Muscle of arm (tissue), 1 donor: ENCODE measurements at regions not wholly inside any gene's neighbourhood (a gene's known extent, or its start where the extent isn't known, plus 50 kb on each side); places are given as distances from the start of the nearest gene placed in this dataset.

Experiments used
- DNase-seq: peaks from one replicate; pipeline ENCODE4 v3.0.0-alpha.2; 2013

- no peak for DNase-seq
Observed at GRCh38 chr2:145845207-145845894, 1325.4 kb upstream of the ZEB2 start.

DNA sequence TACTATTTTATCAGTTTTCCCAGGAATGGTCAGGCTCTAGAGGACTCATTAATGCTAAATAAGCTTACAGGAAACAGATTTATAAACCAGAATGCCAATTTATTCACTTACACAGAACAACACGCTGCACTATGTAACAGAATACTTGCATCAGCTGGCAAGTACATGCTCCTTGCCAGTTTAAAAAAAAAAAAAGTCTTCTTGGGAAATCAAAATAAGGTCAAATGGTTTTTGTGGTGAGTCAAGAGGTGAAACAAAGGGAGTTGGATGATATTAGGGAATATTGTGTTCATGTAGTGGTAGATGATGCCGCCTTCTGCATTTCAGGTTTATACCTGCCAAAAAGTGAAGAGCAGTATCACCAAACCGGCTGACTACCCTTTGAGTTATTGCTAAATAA is 1322.1 kb upstream of the ZEB2 start:
- no peak for DNase-seq

GRCh38 chr2:145836986-145837385 is 1317.1 kb upstream of the ZEB2 start:
- DNase-seq = no peak

GRCh38 chr2:145835665-145836064 is 1315.7 kb upstream of the ZEB2 start:
- no peak for DNase-seq

DNA sequence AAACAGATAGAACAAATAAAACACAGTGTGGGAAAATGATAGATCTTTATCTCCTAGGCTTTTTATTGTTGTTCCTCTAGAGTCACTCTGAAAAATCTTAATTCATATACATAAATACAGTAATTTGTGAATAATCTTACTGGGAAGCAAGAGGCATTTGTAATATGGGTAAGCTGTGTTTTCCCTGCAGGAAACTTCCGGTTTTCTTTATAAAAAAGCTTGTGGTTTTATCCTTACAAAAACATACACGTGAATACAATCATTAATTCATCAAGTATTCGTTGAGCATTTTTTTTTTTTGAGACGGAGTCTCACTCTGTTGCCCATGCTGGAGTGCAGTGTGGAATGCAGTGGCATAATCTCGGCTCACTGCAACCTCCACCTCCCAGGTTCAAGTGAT is 1312.8 kb upstream of the ZEB2 start:
- no peak for DNase-seq

DNA sequence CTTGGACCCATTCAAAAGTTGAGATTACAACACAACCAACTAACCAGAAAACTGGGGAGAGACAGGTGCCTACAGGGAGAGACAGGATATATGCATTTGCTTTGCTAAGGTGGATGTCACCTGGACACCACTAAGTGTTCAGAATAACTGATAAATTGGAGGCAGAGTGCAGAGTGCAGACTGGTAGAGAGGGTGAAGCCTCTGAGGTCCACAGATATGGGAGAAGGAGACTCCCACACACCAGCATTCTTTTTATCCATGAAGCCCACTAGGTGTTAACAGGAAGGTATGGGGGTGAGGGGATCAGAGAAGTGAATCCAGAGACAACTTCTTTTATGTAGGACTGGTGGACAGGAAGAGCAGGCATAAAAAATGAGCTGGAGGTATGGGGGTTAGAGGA is 1310.0 kb upstream of the ZEB2 start:
- DNase-seq = no peak

- no peak for DNase-seq
Observed at GRCh38 chr2:145827235-145827634, 1307.3 kb upstream of the ZEB2 start.

DNA sequence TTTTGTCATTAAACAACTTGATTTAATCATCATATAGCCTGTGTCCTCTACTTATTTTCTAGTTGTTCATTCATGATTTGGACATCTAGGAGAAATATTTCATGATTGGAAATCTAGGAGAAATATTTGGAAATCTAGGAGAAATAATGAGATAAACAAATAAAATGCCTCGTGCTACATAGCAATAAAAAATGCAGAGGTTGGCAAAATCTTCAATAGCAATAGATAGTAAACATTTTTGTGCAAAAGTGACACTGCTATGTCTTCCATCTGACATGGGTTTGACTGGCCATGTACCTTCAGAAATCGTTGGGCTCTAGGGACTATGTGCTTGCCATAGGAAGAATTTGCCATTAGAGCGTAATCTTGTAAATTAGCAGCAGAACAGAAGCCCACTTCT is 1304.5 kb upstream of the ZEB2 start:
- no peak for DNase-seq

DNA sequence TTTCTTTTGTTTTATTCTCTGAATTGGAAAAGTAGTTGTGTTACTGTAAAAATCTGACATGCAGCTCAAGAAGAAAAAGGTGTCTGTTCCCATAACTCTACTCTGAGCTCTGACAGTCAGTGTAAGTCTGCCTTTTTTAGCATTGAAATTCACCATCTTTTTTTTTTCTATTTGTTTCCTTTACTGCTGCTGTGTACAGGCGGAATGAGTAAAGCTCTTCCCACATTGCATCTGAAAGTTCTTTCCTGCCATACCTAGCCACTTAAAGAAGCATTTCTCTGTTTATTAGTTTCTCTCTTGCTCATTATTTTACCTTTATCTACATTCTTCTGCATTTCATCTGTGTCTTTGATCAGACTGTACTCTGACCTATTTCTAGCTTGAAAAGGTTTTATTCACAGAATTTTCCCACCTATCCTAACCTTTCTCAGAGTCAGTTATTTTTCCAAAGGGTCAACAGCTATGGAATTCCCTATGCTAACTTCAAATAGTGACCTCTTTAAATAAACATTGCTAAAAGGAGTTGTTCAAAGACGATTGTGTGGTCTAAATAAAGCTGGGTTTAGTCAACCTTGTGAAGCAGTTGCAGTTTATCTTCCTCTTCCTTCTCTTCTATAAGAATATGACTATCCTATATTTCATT is 1303.1 kb upstream of the ZEB2 start:
- DNase-seq = no peak

GRCh38 chr2:145820651-145821050 is 1300.7 kb upstream of the ZEB2 start:
- no peak for DNase-seq

DNA sequence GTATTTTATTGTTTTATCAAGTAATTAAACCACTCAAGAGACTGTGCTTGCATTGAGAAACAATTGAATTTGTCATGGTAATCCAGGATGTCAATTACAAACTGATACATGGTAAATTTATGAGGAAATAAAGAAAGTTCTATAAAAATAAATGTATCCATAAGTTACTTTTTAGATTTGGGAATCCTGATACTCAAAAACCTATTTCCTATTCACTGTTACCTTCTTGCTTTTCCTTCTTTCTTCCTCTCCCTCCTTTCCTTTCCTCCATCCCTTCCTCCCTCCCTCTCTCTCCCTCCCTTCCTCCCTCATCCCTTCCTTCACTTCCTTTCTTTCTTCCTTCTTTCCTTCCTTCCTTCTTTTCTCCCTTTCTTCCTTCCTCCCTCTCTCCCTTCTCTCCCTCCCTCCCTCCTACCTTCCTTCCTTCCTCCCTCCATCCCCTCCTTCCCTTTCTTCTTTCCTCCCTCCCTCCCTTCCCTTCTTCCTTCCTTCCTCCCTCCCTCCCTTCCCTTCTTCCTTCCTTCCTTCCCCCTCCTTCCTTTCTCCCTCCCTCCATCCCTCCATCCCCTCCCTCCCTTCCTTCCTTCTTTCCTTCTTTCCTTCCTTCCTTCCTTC is 1299.1 kb upstream of the ZEB2 start:
- no peak for DNase-seq

- DNase-seq = no peak
Observed at GRCh38 chr2:145815933-145816332, 1296.0 kb upstream of the ZEB2 start.

DNA sequence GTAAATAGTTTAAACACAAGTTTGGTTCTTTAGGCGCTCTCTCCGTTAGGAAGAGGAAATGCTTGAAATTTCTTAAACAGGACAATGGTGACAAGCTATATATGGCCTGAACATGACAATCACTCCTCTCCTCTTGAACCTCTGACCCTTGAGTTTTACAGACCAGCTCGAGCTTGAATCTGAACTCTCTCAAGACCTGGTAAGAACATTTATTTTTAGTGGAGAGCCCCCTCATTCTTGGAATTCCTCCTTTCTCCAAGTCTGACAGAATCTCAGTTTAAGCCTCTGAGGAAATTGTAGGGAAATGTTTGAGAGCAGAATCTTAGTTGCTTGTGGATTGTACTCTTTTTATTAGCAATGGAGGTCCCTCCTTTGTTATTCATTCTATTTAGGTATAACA is 1293.6 kb upstream of the ZEB2 start:
- DNase-seq = no peak

GRCh38 chr2:145812165-145812554 is 1292.2 kb upstream of the ZEB2 start:
- DNase-seq = no peak

- DNase-seq = no peak
Observed at GRCh38 chr2:145811276-145812164, 1291.6 kb upstream of the ZEB2 start.

DNA sequence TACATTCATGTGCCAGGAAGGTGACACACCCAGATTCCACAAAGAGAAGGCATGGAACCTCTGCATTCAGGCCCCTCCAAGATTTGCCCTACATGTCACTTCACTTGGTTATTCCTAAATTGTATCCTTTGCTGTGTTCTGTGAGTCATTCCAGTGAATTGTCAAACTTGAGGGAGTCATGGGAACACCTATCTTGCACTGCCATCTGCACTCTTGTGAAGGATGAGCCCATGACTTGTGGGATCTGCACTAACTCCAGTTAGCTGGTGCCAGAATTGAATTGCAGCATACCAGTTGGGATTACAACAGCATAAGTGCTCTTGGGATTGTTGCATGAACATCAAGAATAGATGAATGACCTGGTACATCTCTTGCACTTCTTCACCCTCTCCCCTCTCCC is 1288.0 kb upstream of the ZEB2 start:
- no peak for DNase-seq

DNA sequence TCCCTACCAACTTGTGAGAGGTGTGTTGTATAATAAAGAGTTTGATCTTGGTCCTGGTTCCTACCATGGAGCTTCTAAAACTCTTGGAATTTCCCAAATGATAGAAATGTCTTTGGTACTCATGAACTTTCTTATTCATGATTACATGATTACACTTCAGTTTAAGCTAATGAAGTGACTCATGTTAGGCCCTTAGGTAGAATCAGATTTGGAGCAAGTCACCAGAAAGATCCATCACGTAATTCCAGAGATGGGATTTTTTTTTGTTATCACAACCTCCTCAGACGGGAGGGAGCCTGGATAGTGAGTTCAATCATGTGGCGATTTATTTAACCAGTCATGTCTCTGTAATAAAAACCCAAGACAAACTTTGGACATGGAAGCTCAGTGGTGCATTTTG is 1287.6 kb upstream of the ZEB2 start:
- no peak for DNase-seq

- no peak for DNase-seq
Observed at GRCh38 chr2:145806546-145806945, 1286.6 kb upstream of the ZEB2 start.

DNA sequence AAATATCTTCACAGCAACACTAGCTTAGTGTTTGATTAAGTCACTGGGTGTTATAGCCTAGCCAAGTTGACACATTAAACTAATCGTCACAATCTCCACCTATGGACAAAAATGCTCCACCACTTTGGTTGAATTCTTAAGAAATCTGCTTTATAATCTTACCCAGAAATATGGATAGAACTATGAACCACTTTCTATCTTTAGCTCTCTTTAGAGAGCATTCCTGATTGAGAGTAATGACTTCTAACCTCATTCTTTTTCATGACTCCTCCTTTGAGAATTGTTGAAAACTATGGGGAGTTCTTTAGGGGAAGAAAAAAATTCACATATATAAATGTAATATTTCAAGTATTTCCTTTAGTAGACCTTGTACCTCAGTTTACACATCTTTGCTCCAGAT is 1282.2 kb upstream of the ZEB2 start:
- DNase-seq = no peak

DNA sequence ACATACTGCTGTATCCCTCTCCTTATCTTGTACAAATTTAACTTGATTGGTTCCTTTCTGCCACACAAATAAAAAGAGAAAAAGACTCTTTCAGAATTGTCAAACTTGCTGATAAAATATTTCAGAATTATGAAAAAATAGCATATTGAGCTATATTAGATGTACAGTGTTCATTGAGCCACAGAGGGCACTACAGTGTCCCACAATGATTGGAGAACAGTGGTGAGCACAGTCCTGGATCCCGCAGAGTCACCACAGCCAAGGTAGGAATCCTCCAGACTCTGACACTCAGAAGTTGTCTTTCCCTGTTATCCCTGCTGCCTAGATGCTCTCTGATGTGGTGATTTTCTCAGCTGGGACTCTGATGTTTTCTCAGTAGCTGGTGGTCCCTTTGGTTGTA is 1281.3 kb upstream of the ZEB2 start:
- no peak for DNase-seq

- no peak for DNase-seq
Observed at GRCh38 chr2:145800151-145801091, 1280.5 kb upstream of the ZEB2 start.
